Right kidney (tissue), 1 donor: ENCODE measurements at regions not wholly inside any gene's neighbourhood (a gene's known extent, or its start where the extent isn't known, plus 50 kb on each side); places are given as distances from the start of the nearest gene placed in this dataset.
"Not testable (repeated sequence)": the region's sequence is repeated elsewhere in the genome, so short reads cannot be mapped to it uniquely, and the experiment has no call there.

Experiments used
- DNase-seq: peaks from one replicate; pipeline ENCODE4 v3.0.0-alpha.2; 2016

- not testable (repeated sequence) for DNase-seq
These were observed 830.8 kb upstream of the TMEFF2 start for GRCh38 chr2:193025556-193025955.

- DNase-seq, result no peak
These were observed 830.1 kb upstream of the TMEFF2 start for GRCh38 chr2:193024791-193025190.

GRCh38 chr2:193011870-193012269 is 817.1 kb upstream of the TMEFF2 start:
- no peak for DNase-seq

- no peak for DNase-seq
These were observed 798.3 kb upstream of the TMEFF2 start for GRCh38 chr2:192993059-192993458.

- no peak for DNase-seq
These were observed 788.4 kb upstream of the TMEFF2 start for GRCh38 chr2:192983173-192983572.

- DNase-seq, result peak; percentile 3
These were observed 783.7 kb upstream of the TMEFF2 start for GRCh38 chr2:192978395-192978794.

GRCh38 chr2:192971981-192972380 is 777.2 kb upstream of the TMEFF2 start:
- DNase-seq, result no peak

- no peak for DNase-seq
These were observed 774.3 kb upstream of the TMEFF2 start for GRCh38 chr2:192969055-192969454.

- no peak for DNase-seq
These were observed 766.2 kb upstream of the TMEFF2 start for GRCh38 chr2:192960945-192961344.

GRCh38 chr2:192958615-192959014 is 763.9 kb upstream of the TMEFF2 start:
- not testable (repeated sequence) for DNase-seq

GRCh38 chr2:192957425-192957824 is 762.7 kb upstream of the TMEFF2 start:
- DNase-seq, result no peak

- DNase-seq, result no peak
These were observed 758.4 kb upstream of the TMEFF2 start for GRCh38 chr2:192953116-192953515.

- DNase-seq, result no peak
These were observed 757.5 kb upstream of the TMEFF2 start for GRCh38 chr2:192952245-192952644.

GRCh38 chr2:192948316-192948715 is 753.6 kb upstream of the TMEFF2 start:
- DNase-seq, result no peak

GRCh38 chr2:192947352-192947751 is 752.6 kb upstream of the TMEFF2 start:
- DNase-seq, result no peak

GRCh38 chr2:192940767-192941166 is 746.0 kb upstream of the TMEFF2 start:
- DNase-seq, result no peak

- DNase-seq, result no peak
These were observed 737.6 kb upstream of the TMEFF2 start for GRCh38 chr2:192932376-192932775.

- DNase-seq, result not testable (repeated sequence)
These were observed 726.9 kb upstream of the TMEFF2 start for GRCh38 chr2:192921631-192922030.

- DNase-seq, result no peak
These were observed 706.7 kb upstream of the TMEFF2 start for GRCh38 chr2:192901446-192901845.

- DNase-seq, result no peak
These were observed 704.7 kb upstream of the TMEFF2 start for GRCh38 chr2:192899466-192899865.

- DNase-seq, result not testable (repeated sequence)
These were observed 699.2 kb upstream of the TMEFF2 start for GRCh38 chr2:192893976-192894375.

- no peak for DNase-seq
These were observed 693.4 kb upstream of the TMEFF2 start for GRCh38 chr2:192888109-192888508.

GRCh38 chr2:192887337-192887736 is 692.6 kb upstream of the TMEFF2 start:
- no peak for DNase-seq

GRCh38 chr2:192886636-192887035 is 691.9 kb upstream of the TMEFF2 start:
- DNase-seq, result no peak

GRCh38 chr2:192885569-192886160 is 690.9 kb upstream of the TMEFF2 start:
- DNase-seq, result no peak
